GM18868 (cell line): ENCODE measurements at regions not wholly inside any gene's neighbourhood (a gene's known extent, or its start where the extent isn't known, plus 50 kb on each side); places are given as distances from the start of the nearest gene placed in this dataset.

Experiments used
- ATAC-seq: cut with Tn5 transposase; IDR thresholded peaks from one replicate; pipeline ENCODE4 v1.9.1; 2021; ENCODE audit warnings: mild to moderate bottlenecking, moderate library complexity; ENCODE audit not compliant: unreplicated experiment

GRCh38 chr2:4673025-4673489 is 969.7 kb downstream of the DCDC2C start:
- no peak for ATAC-seq

GRCh38 chr2:4674007-4674406 is 970.6 kb downstream of the DCDC2C start:
- ATAC-seq, result no peak

- ATAC-seq, result no peak
These were observed 971.9 kb downstream of the DCDC2C start for GRCh38 chr2:4675295-4675694.

- ATAC-seq, result no peak
These were observed 975.6 kb downstream of the DCDC2C start for GRCh38 chr2:4678927-4679326.

GRCh38 chr2:4679391-4679790 is 976.0 kb downstream of the DCDC2C start:
- no peak for ATAC-seq

- no peak for ATAC-seq
These were observed 981.5 kb downstream of the DCDC2C start for GRCh38 chr2:4684921-4685320.

- ATAC-seq, result no peak
These were observed 987.5 kb downstream of the DCDC2C start for GRCh38 chr2:4690913-4691312.

GRCh38 chr2:4693266-4693665 is 989.9 kb downstream of the DCDC2C start:
- no peak for ATAC-seq

- ATAC-seq, result no peak
These were observed 992.0 kb downstream of the DCDC2C start for GRCh38 chr2:4695281-4695861.

GRCh38 chr2:4715065-4715464 is 977.1 kb upstream of the SOX11 start:
- ATAC-seq, result no peak

- no peak for ATAC-seq
These were observed 973.4 kb upstream of the SOX11 start for GRCh38 chr2:4718777-4719176.

GRCh38 chr2:4725618-4726017 is 966.6 kb upstream of the SOX11 start:
- ATAC-seq, result no peak

GRCh38 chr2:4732560-4732959 is 959.6 kb upstream of the SOX11 start:
- ATAC-seq, result no peak

GRCh38 chr2:4745056-4745991 is 946.9 kb upstream of the SOX11 start:
- no peak for ATAC-seq

- no peak for ATAC-seq
These were observed 938.5 kb upstream of the SOX11 start for GRCh38 chr2:4753721-4754120.

GRCh38 chr2:4762951-4763376 is 929.2 kb upstream of the SOX11 start:
- ATAC-seq, result no peak

- ATAC-seq, result no peak
These were observed 926.2 kb upstream of the SOX11 start for GRCh38 chr2:4765787-4766530.

GRCh38 chr2:4775668-4776067 is 916.5 kb upstream of the SOX11 start:
- ATAC-seq, result no peak

GRCh38 chr2:4780679-4781078 is 911.5 kb upstream of the SOX11 start:
- ATAC-seq, result no peak

GRCh38 chr2:4782647-4783046 is 909.5 kb upstream of the SOX11 start:
- ATAC-seq, result no peak

GRCh38 chr2:4791488-4791887 is 900.7 kb upstream of the SOX11 start:
- ATAC-seq, result no peak

GRCh38 chr2:4792126-4792525 is 900.1 kb upstream of the SOX11 start:
- no peak for ATAC-seq
